ENCODE measurements at regions not wholly inside any gene's neighbourhood (a gene's known extent, or its start where the extent isn't known, plus 50 kb on each side); places are given as distances from the start of the nearest gene placed in this dataset.

GRCh38 chr12:67879937-67880336 is 109.3 kb upstream of the IFNG-AS1 start:
- DNase-seq (ENCODE audit: insufficient read length, low spot score) (no peak), FAIRE-seq (no peak)
- TF ChIP-seq CTCF (IDR thresholded peaks at IDR 0.05; ENCODE audit: insufficient read depth, missing control alignments), result no peak

- DNase-seq (ENCODE audit: insufficient read length, low spot score), result no peak
- no peak for TF ChIP-seq CTCF (IDR thresholded peaks at IDR 0.05; ENCODE audit: insufficient read depth, missing control alignments)
- FAIRE-seq, result no peak
Observed at GRCh38 chr12:67881565-67881964, 107.7 kb upstream of the IFNG-AS1 start.

- no peak for TF ChIP-seq CTCF (IDR thresholded peaks at IDR 0.05; ENCODE audit: insufficient read depth, missing control alignments)
- no peak for DNase-seq (ENCODE audit: insufficient read length, low spot score)
- FAIRE-seq, result no peak
Observed at GRCh38 chr12:67884596-67884995, 104.7 kb upstream of the IFNG-AS1 start.

GRCh38 chr12:67885375-67886169 is 103.7 kb upstream of the IFNG-AS1 start:
- TF ChIP-seq CTCF (IDR thresholded peaks at IDR 0.05; ENCODE audit: insufficient read depth, missing control alignments), result no peak
- FAIRE-seq (no peak), DNase-seq (ENCODE audit: insufficient read length, low spot score) (no peak)

GRCh38 chr12:67887065-67887464 is 102.2 kb upstream of the IFNG-AS1 start:
- FAIRE-seq, result no peak
- TF ChIP-seq CTCF (IDR thresholded peaks at IDR 0.05; ENCODE audit: insufficient read depth, missing control alignments), result no peak
- no peak for DNase-seq (ENCODE audit: insufficient read length, low spot score)

GRCh38 chr12:67889931-67890330 is 99.3 kb upstream of the IFNG-AS1 start:
- FAIRE-seq, result no peak
- no peak for DNase-seq (ENCODE audit: insufficient read length, low spot score)
- TF ChIP-seq CTCF (IDR thresholded peaks at IDR 0.05; ENCODE audit: insufficient read depth, missing control alignments), result no peak

GRCh38 chr12:67890726-67891258 is 98.5 kb upstream of the IFNG-AS1 start:
- DNase-seq (ENCODE audit: insufficient read length, low spot score), result no peak
- no peak for FAIRE-seq
- no peak for TF ChIP-seq CTCF (IDR thresholded peaks at IDR 0.05; ENCODE audit: insufficient read depth, missing control alignments)

All from D721Med (cell line).